ENCODE measurements at regions not wholly inside any gene's neighbourhood (a gene's known extent, or its start where the extent isn't known, plus 50 kb on each side); places are given as distances from the start of the nearest gene placed in this dataset.

- TF ChIP-seq POLR2A (IDR thresholded peaks at IDR 0.05), result no peak
- TF ChIP-seq CTCF (IDR thresholded peaks at IDR 0.05 in 8 of 11, conservative IDR thresholded peaks at IDR 0.05 in 3 of 11), result no peak
- TF ChIP-seq POLR2AphosphoS5 (IDR thresholded peaks at IDR 0.05), result no peak
Observed at GRCh38 chr18:61019338-61020301, 313.6 kb upstream of the CDH20 start.
